ENCODE measurements at regions not wholly inside any gene's neighbourhood (a gene's known extent, or its start where the extent isn't known, plus 50 kb on each side); places are given as distances from the start of the nearest gene placed in this dataset.

DNA sequence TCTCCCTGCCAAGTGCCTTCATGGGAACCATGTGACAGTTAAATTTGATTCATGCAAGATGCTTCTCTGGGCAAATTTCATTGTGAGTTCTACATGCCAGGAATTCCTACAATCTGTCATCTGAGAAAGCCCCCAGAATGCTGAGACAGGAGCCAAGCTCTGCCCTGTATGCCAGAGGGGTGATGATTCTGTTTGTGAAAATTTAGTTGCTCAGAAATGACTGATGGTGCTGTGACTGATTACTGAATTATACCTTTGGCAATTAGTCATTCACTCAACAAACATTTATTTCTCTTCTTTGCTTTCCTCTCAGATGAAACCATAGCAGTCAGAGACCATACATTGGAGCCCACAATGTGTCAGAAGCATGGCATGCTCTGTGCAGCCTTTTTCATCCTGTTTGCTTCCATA is 69.0 kb upstream of the ZBED5 start:
- TF ChIP-seq YY1 (IDR thresholded peaks at IDR 0.05; ENCODE audit: low read depth) (no peak), TAF1 (IDR thresholded peaks at IDR 0.05; ENCODE audit: low read depth) (no peak), CREB1 (IDR thresholded peaks at IDR 0.05; ENCODE audit: low read depth) (no peak)

Data from Ishikawa (cell line).